ENCODE measurements at regions not wholly inside any gene's neighbourhood (a gene's known extent, or its start where the extent isn't known, plus 50 kb on each side); places are given as distances from the start of the nearest gene placed in this dataset.

- 17 to 39% (median 34%) methylated on average over 7 of the region's 7 CpGs for WGBS, 5 donors
- Histone ChIP-seq H3K27me3 (no peaks in the 10 kb centered on the region), H3K9me3 (peaks cover 0 to 17% (median 9%) of the 10 kb centered on the region in 4 donors), H3K27ac (no peak overlapping the region), H3K4me1 (peaks cover 0 to 5% (median 4%) of the 10 kb centered on the region in 4 donors), H3K4me3 (no peak overlapping the region), H3K36me3 (no peaks in the 10 kb centered on the region)
- no peak for DNase-seq
- TF ChIP-seq POLR2AphosphoS5 (IDR thresholded peaks at IDR 0.05) (no peak), CTCF (IDR thresholded peaks at IDR 0.05) (no peak), POLR2A (IDR thresholded peaks at IDR 0.05) (no peak)
- intact Hi-C loops (cut with DNase I; ENCODE audit: low total_unique reads) = no loop called here
Measured at GRCh38 chr13:86839221-86839620, 832.0 kb upstream of the SLITRK5 start.

GRCh38 chr13:86840250-86841191 lies 830.6 kb upstream of the SLITRK5 start:
- Histone ChIP-seq H3K27me3 (no peaks in the 10 kb centered on the region), H3K4me1 (peaks cover 0 to 5% (median 4%) of the 10 kb centered on the region in 4 donors), H3K27ac (no peak overlapping the region), H3K9me3 (peaks cover 0 to 13% (median 9%) of the 10 kb centered on the region in 4 donors), H3K4me3 (no peak overlapping the region), H3K36me3 (no peaks in the 10 kb centered on the region)
- no peak for DNase-seq
- TF ChIP-seq EP300 (IDR thresholded peaks at IDR 0.05) (no peak), CTCF (IDR thresholded peaks at IDR 0.05) (no peak), POLR2A (IDR thresholded peaks at IDR 0.05) (no peak), POLR2AphosphoS5 (IDR thresholded peaks at IDR 0.05) (no peak)
- intact Hi-C loops (cut with DNase I; ENCODE audit: low total_unique reads) = no loop called here
- WGBS, 5 donors = 88 to 94% (median 94%) methylated on average over 9 to 11 of the region's 11 CpGs

GRCh38 chr13:86841264-86841663 lies 829.9 kb upstream of the SLITRK5 start:
- Histone ChIP-seq H3K27ac (no peak overlapping the region), H3K27me3 (no peaks in the 10 kb centered on the region), H3K4me1 (peaks cover 0 to 5% (median 4%) of the 10 kb centered on the region in 4 donors), H3K36me3 (no peaks in the 10 kb centered on the region), H3K9me3 (peaks cover 0 to 6% (median 4%) of the 10 kb centered on the region in 4 donors), H3K4me3 (no peak overlapping the region)
- DNase-seq = no peak
- TF ChIP-seq POLR2A (IDR thresholded peaks at IDR 0.05) = no peak
- TF ChIP-seq POLR2AphosphoS5 (IDR thresholded peaks at IDR 0.05) = no peak
- no peak for TF ChIP-seq CTCF (IDR thresholded peaks at IDR 0.05)
- no peak for TF ChIP-seq EP300 (IDR thresholded peaks at IDR 0.05)
- intact Hi-C loops (cut with DNase I; ENCODE audit: low total_unique reads) = no loop called here
- 83 to 96% (median 91%) methylated on average over 1 of the region's 1 CpG for WGBS, 5 donors

- DNase-seq = no peak
- H3K9me3 ChIP-seq = peaks cover 0 to 12% (median 6%) of the 10 kb centered on the region in 4 donors
- no peak overlapping the region for H3K27ac ChIP-seq
- no peak overlapping the region for H3K4me3 ChIP-seq
- TF ChIP-seq EP300 (IDR thresholded peaks at IDR 0.05) (no peak), POLR2AphosphoS5 (IDR thresholded peaks at IDR 0.05) (no peak), POLR2A (IDR thresholded peaks at IDR 0.05) (no peak), CTCF (IDR thresholded peaks at IDR 0.05) (no peak)
- H3K36me3 ChIP-seq = no peaks in the 10 kb centered on the region
- H3K27me3 ChIP-seq = no peaks in the 10 kb centered on the region
- no peaks in the 10 kb centered on the region for H3K4me1 ChIP-seq
- intact Hi-C loops (cut with DNase I; ENCODE audit: low total_unique reads) = no loop called here
- 50 to 85% (median 58%) methylated on average over 1 of the region's 1 CpG for WGBS, 5 donors
Measured at GRCh38 chr13:86846501-86846900, 824.7 kb upstream of the SLITRK5 start.

Data from stomach (tissue), 8 donors.